WTC11 (cell line): ENCODE measurements at regions not wholly inside any gene's neighbourhood (a gene's known extent, or its start where the extent isn't known, plus 50 kb on each side); places are given as distances from the start of the nearest gene placed in this dataset.

Experiments used
- CTCF ChIP-seq: fragments of 200-600 bp; IDR thresholded peaks from 2 replicates; pipeline ENCODE4 v1.8.0; 2022; ENCODE audit warnings: antibody characterized with exemption
- HMGXB4 ChIP-seq: sonication (generic); formaldehyde crosslinking; IDR thresholded peaks from 2 replicates; pipeline ENCODE4 v1.8.1; 2023; ENCODE audit warnings: mild to moderate bottlenecking, moderate library complexity, missing genetic modification reagents
- IRF1 ChIP-seq: sonication (generic); formaldehyde crosslinking; IDR thresholded peaks from 2 replicates; pipeline ENCODE4 v1.8.0; 2023; ENCODE audit warnings: missing genetic modification reagents
- IRF2 ChIP-seq: sonication (generic); formaldehyde crosslinking; IDR thresholded peaks from 2 replicates; pipeline ENCODE4 v1.8.0; 2022; ENCODE audit warnings: low read depth, missing genetic modification reagents, borderline replicate concordance
- MAX ChIP-seq: sonication (generic); formaldehyde crosslinking; IDR thresholded peaks from 2 replicates; pipeline ENCODE4 v1.8.0; 2022; ENCODE audit warnings: mild to moderate bottlenecking, missing genetic modification reagents
- PREB ChIP-seq: sonication (generic); formaldehyde crosslinking; IDR thresholded peaks from 2 replicates; pipeline ENCODE4 v1.8.1; 2022; ENCODE audit warnings: mild to moderate bottlenecking, missing genetic modification reagents, moderate library complexity, borderline replicate concordance
- RORB ChIP-seq: fragments of 250-450 bp; sonication (Bioruptor Pico); IDR thresholded peaks from 2 replicates; pipeline ENCODE4 v1.9.0; 2021; ENCODE audit warnings: mild to moderate bottlenecking
- SP1 ChIP-seq: sonication (generic); formaldehyde crosslinking; conservative IDR thresholded peaks from 2 replicates; pipeline ENCODE4 v1.8.1; 2022; ENCODE audit warnings: missing genetic modification reagents
- TEAD1 ChIP-seq: sonication (generic); formaldehyde crosslinking; IDR thresholded peaks from 2 replicates; pipeline ENCODE4 v1.8.0; 2022; ENCODE audit warnings: mild to moderate bottlenecking, missing genetic modification reagents
- USF2 ChIP-seq: sonication (generic); formaldehyde crosslinking; IDR thresholded peaks from 2 replicates; pipeline ENCODE4 v1.8.1; 2023; ENCODE audit warnings: mild to moderate bottlenecking, missing genetic modification reagents, moderate library complexity
- ZNF425 ChIP-seq: fragments of 250-450 bp; sonication (Bioruptor Pico); conservative IDR thresholded peaks from 2 replicates; pipeline ENCODE4 v1.9.0; 2021; ENCODE audit warnings: mild to moderate bottlenecking
- ZSCAN18 ChIP-seq: fragments of 250-450 bp; sonication (Bioruptor Pico); IDR thresholded peaks from 2 replicates; pipeline ENCODE4 v2.1.2; 2022; ENCODE audit warnings: mild to moderate bottlenecking, moderate library complexity

- no peak for TF ChIP-seq CTCF
- no peak for TF ChIP-seq MAX
- TF ChIP-seq TEAD1 (CRISPR knock-in tag): no peak
- no peak for TF ChIP-seq PREB (CRISPR knock-in tag)
- no peak for TF ChIP-seq ZNF425 (CRISPR knock-in tag)
- TF ChIP-seq SP1: no peak
- TF ChIP-seq IRF2: no peak
- TF ChIP-seq RORB (CRISPR knock-in tag): no peak
- TF ChIP-seq ZSCAN18: no peak
- TF ChIP-seq HMGXB4 (CRISPR knock-in tag): no peak
- TF ChIP-seq IRF1: no peak
- TF ChIP-seq USF2: no peak
These were observed 284.5 kb upstream of the CHRNA7 start for GRCh38 chr15:31745841-31746240.
